H1 (cell line): ENCODE measurements at regions not wholly inside any gene's neighbourhood (a gene's known extent, or its start where the extent isn't known, plus 50 kb on each side); places are given as distances from the start of the nearest gene placed in this dataset.

Experiments used
- CTCF ChIA-PET: fragments of 300-600 bp; sonication (Branson Sonifier 250); formaldehyde crosslinking; loops from one replicate; lab custom pipeline; 2021; ENCODE audit not compliant: partially characterized antibody; lab: Charles Lee
- POLR2A ChIA-PET: fragments of 300-600 bp; sonication (Branson Sonifier 250); formaldehyde crosslinking; loops from one replicate; lab custom pipeline; 2021; ENCODE audit warnings: inconsistent platforms; ENCODE audit not compliant: partially characterized antibody; lab: Charles Lee
- DNase-seq, 2 experiments: peaks; one replicate each; pipeline versions ENCODE4 v3.0.0 to v3.0.0-alpha.2; 2010 to 2022; ENCODE audit warnings: low spot score in 2 of 2, low read depth in 1 of 2, mixed read lengths in 1 of 2
- FAIRE-seq: peaks from 2 replicates; lab custom pipeline; 2011; peaks lifted over from hg19 to GRCh38; lab: Jason Lieb, UNC
- H2AFZ ChIP-seq: 2 replicates; pipeline ENCODE4 v1.8.1; 2012; ENCODE audit warnings: low read length, inconsistent platforms
- H2AK5ac ChIP-seq: 2 replicates; pipeline ENCODE4 v1.6.1; 2013; ENCODE audit warnings: low read depth, low read length
- H2BK120ac ChIP-seq: replicated peaks from 2 replicates; pipeline ENCODE3; 2013; ENCODE audit warnings: low read depth, low read length, inconsistent platforms
- H2BK12ac ChIP-seq: 2 replicates; pipeline ENCODE4 v1.6.1; 2013; ENCODE audit warnings: low read depth, low read length
- H2BK15ac ChIP-seq: 2 replicates; pipeline ENCODE4 v1.6.1; 2013; ENCODE audit warnings: low read length
- H2BK20ac ChIP-seq: 2 replicates; pipeline ENCODE4 v1.6.1; 2013; ENCODE audit warnings: low read length
- H2BK5ac ChIP-seq: 2 replicates; pipeline ENCODE4 v1.6.1; 2013; ENCODE audit warnings: low read depth, low read length
- H3K14ac ChIP-seq: 2 replicates; pipeline ENCODE4 v1.6.1; 2013; ENCODE audit warnings: inconsistent platforms; ENCODE audit not compliant: insufficient read length
- H3K18ac ChIP-seq: 2 replicates; pipeline ENCODE4 v1.6.1; 2013; ENCODE audit warnings: low read length; ENCODE audit errors: extremely low read depth
- H3K23ac ChIP-seq: 2 replicates; pipeline ENCODE4 v1.6.1; 2013; ENCODE audit warnings: inconsistent platforms; ENCODE audit not compliant: insufficient read length
- H3K23me2 ChIP-seq: 2 replicates; pipeline ENCODE4 v1.6.1; 2013; ENCODE audit warnings: low read depth, low read length
- H3K27ac ChIP-seq: 2 replicates; pipeline ENCODE4 v1.6.1; 2011; ENCODE audit warnings: low read depth, low read length, inconsistent platforms
- H3K27me3 ChIP-seq, 4 experiments: replicated peaks in 1 of 4; 1 replicate in 1 of 4; 2 replicates in 3 of 4; pipeline versions ENCODE4 v1.6.1 to v1.8.1; 2011 to 2013; ENCODE audit warnings: low read length in 3 of 4, mild to moderate bottlenecking in 3 of 4, inconsistent platforms in 2 of 4, mixed read lengths in 2 of 4, moderate library complexity in 1 of 4; ENCODE audit not compliant: control insufficient read depth in 3 of 4, insufficient read depth in 3 of 4; ENCODE audit errors: extremely low read depth in 1 of 4
- H3K36me3 ChIP-seq, 4 experiments: 2 replicates each; pipeline versions ENCODE4 v1.6.1 to v1.8.1; 2011 to 2013; ENCODE audit warnings: mild to moderate bottlenecking in 4 of 4, low read length in 3 of 4, moderate library complexity in 2 of 4, control low read depth in 1 of 4, inconsistent platforms in 1 of 4; ENCODE audit not compliant: insufficient read depth in 4 of 4, control insufficient read depth in 2 of 4
- H3K4ac ChIP-seq: replicated peaks from 2 replicates; pipeline ENCODE3; 2013; ENCODE audit warnings: low read length, low read depth, mixed read lengths, inconsistent platforms; ENCODE audit not compliant: insufficient read length
- H3K4me1 ChIP-seq, 4 experiments: replicated peaks in 1 of 4; 1 replicate in 1 of 4; 2 replicates in 3 of 4; pipeline versions ENCODE4 v1.6.1 to v1.8.1; 2011 to 2013; ENCODE audit warnings: low read length in 3 of 4, inconsistent platforms in 2 of 4, mixed read lengths in 1 of 4; ENCODE audit not compliant: insufficient read depth in 4 of 4, control insufficient read depth in 3 of 4
- H3K4me2 ChIP-seq, 2 experiments: 2 replicates each; pipeline versions ENCODE4 v1.6.1 to v1.8.1; 2011 to 2013; ENCODE audit warnings: low read depth in 2 of 2, low read length in 2 of 2, control low read depth in 1 of 2, inconsistent platforms in 1 of 2, mild to moderate bottlenecking in 1 of 2; ENCODE audit not compliant: insufficient read depth in 1 of 2
- H3K4me3 ChIP-seq, 4 experiments: fragments of 200-600, 300-600 bp in 1 of 4; sonication (generic), shearing (Covaris generic), sonication (Bioruptor Twin) in 1 of 4; 2 replicates each; pipeline versions ENCODE4 v1.5.1 to v1.8.1; 2011 to 2016; ENCODE audit warnings: low read length in 4 of 4, low read depth in 3 of 4, control low read depth in 2 of 4, inconsistent platforms in 2 of 4, mild to moderate bottlenecking in 2 of 4, mixed read lengths in 1 of 4, moderate library complexity in 1 of 4; ENCODE audit not compliant: insufficient read depth in 2 of 4; ENCODE audit errors: extremely low read depth in 1 of 4
- H3K56ac ChIP-seq: replicated peaks from 2 replicates; pipeline ENCODE3; 2013; ENCODE audit warnings: low read depth, mild to moderate bottlenecking, mixed read lengths, low read length, inconsistent platforms; ENCODE audit not compliant: insufficient read length
- H3K79me1 ChIP-seq: 2 replicates; pipeline ENCODE4 v1.6.1; 2013; ENCODE audit warnings: low read depth, low read length, control low read depth
- H3K79me2 ChIP-seq, 2 experiments: 2 replicates each; pipeline versions ENCODE4 v1.6.1 to v1.8.1; 2012 to 2013; ENCODE audit warnings: low read length in 2 of 2, mild to moderate bottlenecking in 2 of 2, inconsistent platforms in 1 of 2; ENCODE audit not compliant: insufficient read depth in 2 of 2, control insufficient read depth in 1 of 2
- H3K9ac ChIP-seq, 4 experiments: replicated peaks in 1 of 4; 1 replicate in 1 of 4; 2 replicates in 3 of 4; pipeline versions ENCODE4 v1.6.1 to v1.8.1; 2011 to 2013; ENCODE audit warnings: low read depth in 3 of 4, low read length in 3 of 4, control low read depth in 2 of 4, mild to moderate bottlenecking in 2 of 4, moderate library complexity in 2 of 4, inconsistent platforms in 1 of 4; ENCODE audit errors: extremely low read depth in 1 of 4
- H3K9me3 ChIP-seq, 2 experiments: 2 replicates each; pipeline versions ENCODE4 v1.6.1 to v1.8.1; 2012 to 2013; ENCODE audit warnings: mild to moderate bottlenecking in 2 of 2, moderate library complexity in 2 of 2, control low read depth in 1 of 2, inconsistent platforms in 1 of 2, low read depth in 1 of 2, low read length in 1 of 2, mixed read lengths in 1 of 2; ENCODE audit not compliant: insufficient read depth in 2 of 2
- H4K20me1 ChIP-seq, 2 experiments: replicated peaks in 1 of 2; 2 replicates each; pipeline versions ENCODE3 to v1.8.1; 2011 to 2013; ENCODE audit warnings: inconsistent platforms in 2 of 2, low read length in 2 of 2, mild to moderate bottlenecking in 1 of 2; ENCODE audit not compliant: insufficient read depth in 2 of 2, control insufficient read depth in 1 of 2
- H4K5ac ChIP-seq: 2 replicates; pipeline ENCODE4 v1.6.1; 2013; ENCODE audit warnings: low read length, low read depth, mixed read lengths, inconsistent platforms; ENCODE audit not compliant: insufficient read length
- H4K8ac ChIP-seq: 2 replicates; pipeline ENCODE4 v1.8.0; 2013; ENCODE audit warnings: mild to moderate bottlenecking, moderate library complexity, low read length, inconsistent platforms; ENCODE audit not compliant: insufficient read depth; ENCODE audit errors: extremely low read depth
- H4K91ac ChIP-seq: replicated peaks from 2 replicates; pipeline ENCODE3; 2013; ENCODE audit warnings: low read length, mixed read lengths, inconsistent platforms; ENCODE audit not compliant: insufficient read length
- GABPA ChIP-seq: IDR thresholded peaks from 2 replicates; pipeline ENCODE4 v1.6.1; 2011; ENCODE audit warnings: mild to moderate bottlenecking, low read length, moderate library complexity, borderline replicate concordance; ENCODE audit not compliant: insufficient read depth
- NRF1 ChIP-seq: IDR thresholded peaks from 2 replicates; pipeline ENCODE4 v1.6.1; 2011; ENCODE audit warnings: mild to moderate bottlenecking, low read depth, low read length, improper control_type of control experiment
- RXRA ChIP-seq: IDR thresholded peaks from 2 replicates; pipeline ENCODE4 v1.6.1; 2011; ENCODE audit warnings: low read depth, mild to moderate bottlenecking, low read length, moderate library complexity; ENCODE audit not compliant: insufficient read depth
- SUZ12 ChIP-seq: fragments of 200-600 bp; sonication (generic); IDR thresholded peaks from 2 replicates; pipeline ENCODE4 v1.6.1; 2012; ENCODE audit warnings: mild to moderate bottlenecking, inconsistent platforms, low read length, moderate library complexity, mixed read lengths
- WGBS, 2 experiments: shearing (Covaris generic) in 1 of 2; methylation state at CpG; one replicate each; pipeline versions ENCODE4 v1.1.6 to v1.1.7; 2013 to 2015; ENCODE audit warnings: low lambda C conversion rate in 2 of 2, mixed read lengths in 2 of 2, inconsistent platforms in 1 of 2, low coverage in 1 of 2, missing lambda C conversion rate in 1 of 2; ENCODE audit not compliant: insufficient replicate concordance in 2 of 2, insufficient coverage in 1 of 2, insufficient read length in 1 of 2; ENCODE audit errors: extremely low coverage in 1 of 2, missing lambda C conversion rate in 1 of 2; 5-methylcytosine and 5-hydroxymethylcytosine counted together

GRCh38 chr16:35131429-35131828, 1672.0 kb downstream of the TP53TG3F start:
- no peak overlapping the region for H3K56ac ChIP-seq
- H3K36me3 ChIP-seq, result no peaks in the 10 kb centered on the region
- no peak overlapping the region for H3K4ac ChIP-seq
- H2BK5ac ChIP-seq, result no peak overlapping the region
- H3K4me3 ChIP-seq, result no peak overlapping the region
- H3K27me3 ChIP-seq, result no peaks in the 10 kb centered on the region
- no peaks in the 10 kb centered on the region for H3K79me2 ChIP-seq
- 78% methylated on average over 4 of the region's 4 CpGs; no CpG with 5 or more reads in 1 of the 2 experiments for WGBS, 2 experiments
- ChIA-PET CTCF (no interaction called here), POLR2A (no interaction called here)
- peaks cover 45 to 58% of the 10 kb centered on the region in 2 experiments for H3K9me3 ChIP-seq
- H3K79me1 ChIP-seq, result no peaks in the 10 kb centered on the region
- H2BK12ac ChIP-seq, result no peak overlapping the region
- no peak overlapping the region for H4K8ac ChIP-seq
- H2BK15ac ChIP-seq, result no peak overlapping the region
- no peaks in the 10 kb centered on the region for H3K23me2 ChIP-seq
- H3K18ac ChIP-seq, result no peak overlapping the region
- no peaks in the 10 kb centered on the region for H4K20me1 ChIP-seq
- no peak overlapping the region for H4K91ac ChIP-seq
- no peak overlapping the region for H2AFZ ChIP-seq
- DNase-seq, result no peak
- H2BK120ac ChIP-seq, result no peak overlapping the region
- no peaks in the 10 kb centered on the region for H3K4me1 ChIP-seq
- H3K9ac ChIP-seq, result no peak overlapping the region
- H3K23ac ChIP-seq, result no peak overlapping the region
- H3K27ac ChIP-seq, result no peak overlapping the region
- H4K5ac ChIP-seq, result no peak overlapping the region
- no peak overlapping the region for H2BK20ac ChIP-seq
- no peak for FAIRE-seq
- no peak overlapping the region for H3K4me2 ChIP-seq
- H3K14ac ChIP-seq, result no peak overlapping the region
- H2AK5ac ChIP-seq, result no peak overlapping the region
- TF ChIP-seq RXRA (no peak), GABPA (no peak), NRF1 (no peak), SUZ12 (no peak)
